ENCODE measurements at regions not wholly inside any gene's neighbourhood (a gene's known extent, or its start where the extent isn't known, plus 50 kb on each side); places are given as distances from the start of the nearest gene placed in this dataset.
A peak's percentile ranks its signal among the peaks of the same experiment; 100 is the strongest.
"Not testable (repeated sequence)": the region's sequence is repeated elsewhere in the genome, so short reads cannot be mapped to it uniquely, and the experiment has no call there.

GRCh38 chr4:123591875-123592274 is 195.3 kb downstream of the SPRY1 start:
- Mint-ChIP-seq H3K9me3 (no peaks in the 10 kb centered on the region), H3K4me3 (no peak overlapping the region), H3K27me3 (no peaks in the 10 kb centered on the region), H3K27ac (no peak overlapping the region), H3K4me1 (peaks cover 10% of the 10 kb centered on the region)
- no peak for ATAC-seq
- DNase-seq: no peak

- no peak overlapping the region for H3K4me3 Mint-ChIP-seq
- peaks cover 10% of the 10 kb centered on the region for H3K4me1 Mint-ChIP-seq
- H3K27me3 Mint-ChIP-seq: no peaks in the 10 kb centered on the region
These were observed 197.1 kb downstream of the SPRY1 start for GRCh38 chr4:123593655-123594054.

GRCh38 chr4:123596805-123597204 is 200.2 kb downstream of the SPRY1 start:
- DNase-seq (no peak), ATAC-seq (no peak)
- Mint-ChIP-seq H3K4me3 (no peak overlapping the region), H3K9me3 (peaks cover 0 to 9% of the 10 kb centered on the region in 2 donors), H3K4me1 (peaks cover 34% of the 10 kb centered on the region), H3K27me3 (no peaks in the 10 kb centered on the region), H3K27ac (no peak overlapping the region)

More at GRCh38 chr4:123593655-123594054, 197.1 kb downstream of the SPRY1 start:
- DNase-seq (no peak), ATAC-seq (no peak)
- no peak overlapping the region for H3K27ac Mint-ChIP-seq
- H3K9me3 Mint-ChIP-seq: peaks cover 0 to 5% of the 10 kb centered on the region in 2 donors

- H3K27ac Mint-ChIP-seq: no peak overlapping the region
- peaks cover 41% of the 10 kb centered on the region for H3K4me1 Mint-ChIP-seq
- H3K27me3 Mint-ChIP-seq: no peaks in the 10 kb centered on the region
- no peak for DNase-seq
- no peak overlapping the region for H3K4me3 Mint-ChIP-seq
- ATAC-seq: no peak
- peaks cover 6 to 14% of the 10 kb centered on the region in 2 donors for H3K9me3 Mint-ChIP-seq
These were observed 201.0 kb downstream of the SPRY1 start for GRCh38 chr4:123597586-123597985.

GRCh38 chr4:123598331-123598730 is 201.7 kb downstream of the SPRY1 start:
- DNase-seq (no peak), ATAC-seq (no peak)
- no peak overlapping the region for H3K27ac Mint-ChIP-seq
- H3K27me3 Mint-ChIP-seq: no peaks in the 10 kb centered on the region
- peaks cover 49% of the 10 kb centered on the region for H3K4me1 Mint-ChIP-seq
- H3K4me3 Mint-ChIP-seq: no peak overlapping the region
- H3K9me3 Mint-ChIP-seq: peaks cover 6 to 14% of the 10 kb centered on the region in 2 donors

GRCh38 chr4:123599061-123599919 is 202.7 kb downstream of the SPRY1 start:
- ATAC-seq (no peak), DNase-seq (no peak)
- Mint-ChIP-seq H3K4me3 (peak overlapping the region; percentile 32 to 80), H3K27me3 (no peaks in the 10 kb centered on the region), H3K27ac (peak overlapping the region in 1 of 2 donors; percentile 90), H3K9me3 (peaks cover 6 to 14% of the 10 kb centered on the region in 2 donors), H3K4me1 (peaks cover 55% of the 10 kb centered on the region)

- peak; percentile 45 to 67 for DNase-seq
- peaks cover 55% of the 10 kb centered on the region for H3K4me1 Mint-ChIP-seq
- no peaks in the 10 kb centered on the region for H3K27me3 Mint-ChIP-seq
- H3K4me3 Mint-ChIP-seq: peak overlapping the region; percentile 11 to 80
- H3K9me3 Mint-ChIP-seq: peaks cover 6 to 14% of the 10 kb centered on the region in 2 donors
- H3K27ac Mint-ChIP-seq: peak overlapping the region; percentile 45 to 96
- ATAC-seq: peak; percentile 99
These were observed 203.6 kb downstream of the SPRY1 start for GRCh38 chr4:123599920-123600810.

- Mint-ChIP-seq H3K27ac (no peak overlapping the region), H3K4me3 (peak overlapping the region in 1 of 2 donors; percentile 80), H3K9me3 (peaks cover 6 to 14% of the 10 kb centered on the region in 2 donors), H3K27me3 (no peaks in the 10 kb centered on the region), H3K4me1 (peaks cover 59% of the 10 kb centered on the region)
- no peak for ATAC-seq
- no peak for DNase-seq
These were observed 204.7 kb downstream of the SPRY1 start for GRCh38 chr4:123600987-123601904.

- peaks cover 66% of the 10 kb centered on the region for H3K4me1 Mint-ChIP-seq
These were observed 205.4 kb downstream of the SPRY1 start for GRCh38 chr4:123602007-123602406.

GRCh38 chr4:123603165-123603564 is 206.6 kb downstream of the SPRY1 start:
- DNase-seq (no peak), ATAC-seq (no peak)
- Mint-ChIP-seq H3K4me1 (peaks cover 72% of the 10 kb centered on the region), H3K27ac (no peak overlapping the region), H3K4me3 (no peak overlapping the region), H3K9me3 (peaks cover 6 to 10% of the 10 kb centered on the region in 2 donors), H3K27me3 (no peaks in the 10 kb centered on the region)

More at GRCh38 chr4:123602007-123602406, 205.4 kb downstream of the SPRY1 start:
- Mint-ChIP-seq H3K4me3 (peak overlapping the region in 1 of 2 donors; percentile 16), H3K27me3 (no peaks in the 10 kb centered on the region), H3K27ac (peak overlapping the region; percentile 14 to 15), H3K9me3 (peaks cover 6 to 14% of the 10 kb centered on the region in 2 donors)
- DNase-seq (no peak), ATAC-seq (no peak)

GRCh38 chr4:123605797-123606196 is 209.2 kb downstream of the SPRY1 start:
- H3K4me1 Mint-ChIP-seq: peaks cover 48% of the 10 kb centered on the region
- not testable (repeated sequence) for ATAC-seq, DNase-seq, H3K27me3 Mint-ChIP-seq, H3K9me3 Mint-ChIP-seq, H3K27ac Mint-ChIP-seq, H3K4me3 Mint-ChIP-seq

- ATAC-seq: no peak
- H3K4me1 Mint-ChIP-seq: peaks cover 43% of the 10 kb centered on the region
- DNase-seq: no peak
- no peaks in the 10 kb centered on the region for H3K27me3 Mint-ChIP-seq
- H3K9me3 Mint-ChIP-seq: peaks cover 5 to 6% of the 10 kb centered on the region in 2 donors
- H3K4me3 Mint-ChIP-seq: peak overlapping the region in 1 of 2 donors; percentile 58
- H3K27ac Mint-ChIP-seq: no peak overlapping the region
These were observed 209.7 kb downstream of the SPRY1 start for GRCh38 chr4:123606336-123606735.

GRCh38 chr4:123606946-123607542 is 210.4 kb downstream of the SPRY1 start:
- Mint-ChIP-seq H3K27ac (no peak overlapping the region), H3K4me1 (peaks cover 38% of the 10 kb centered on the region)
- ATAC-seq: peak; percentile 91

GRCh38 chr4:123609829-123610228 is 213.2 kb downstream of the SPRY1 start:
- H3K27ac Mint-ChIP-seq: no peak overlapping the region
- no peaks in the 10 kb centered on the region for H3K27me3 Mint-ChIP-seq
- peaks cover 19% of the 10 kb centered on the region for H3K4me1 Mint-ChIP-seq
- DNase-seq (no peak), ATAC-seq (no peak)
- no peak overlapping the region for H3K4me3 Mint-ChIP-seq
- H3K9me3 Mint-ChIP-seq: no peaks in the 10 kb centered on the region

More at GRCh38 chr4:123606946-123607542, 210.4 kb downstream of the SPRY1 start:
- Mint-ChIP-seq H3K4me3 (peak overlapping the region in 1 of 2 donors; percentile 45), H3K27me3 (no peaks in the 10 kb centered on the region), H3K9me3 (peaks cover 3 to 4% of the 10 kb centered on the region in 2 donors)
- DNase-seq: peak in 1 of 2 donors; percentile 51

All from stimulated activated naive CD8-positive, alpha-beta T cell treated with anti-CD3 and anti-CD28 coated beads, Interleukin-15, amount 100 ng/mL, for 72 hours (primary cell).